Germinal center (tissue), 1 donor: ENCODE measurements at regions not wholly inside any gene's neighbourhood (a gene's known extent, or its start where the extent isn't known, plus 50 kb on each side); places are given as distances from the start of the nearest gene placed in this dataset.
"Not testable (repeated sequence)": the region's sequence is repeated elsewhere in the genome, so short reads cannot be mapped to it uniquely, and the experiment has no call there.

Source experiments
- DNase-seq: peaks from one replicate; pipeline ENCODE4 v3.0.0; 2012; ENCODE audit warnings: mixed read lengths, low spot score

- no peak for DNase-seq
These were observed 173.1 kb downstream of the ASB1 start for GRCh38 chr2:238599549-238600505.

- DNase-seq: no peak
These were observed 174.0 kb downstream of the ASB1 start for GRCh38 chr2:238600506-238601432.

- DNase-seq: no peak
These were observed 174.9 kb downstream of the ASB1 start for GRCh38 chr2:238601433-238602222.

DNA sequence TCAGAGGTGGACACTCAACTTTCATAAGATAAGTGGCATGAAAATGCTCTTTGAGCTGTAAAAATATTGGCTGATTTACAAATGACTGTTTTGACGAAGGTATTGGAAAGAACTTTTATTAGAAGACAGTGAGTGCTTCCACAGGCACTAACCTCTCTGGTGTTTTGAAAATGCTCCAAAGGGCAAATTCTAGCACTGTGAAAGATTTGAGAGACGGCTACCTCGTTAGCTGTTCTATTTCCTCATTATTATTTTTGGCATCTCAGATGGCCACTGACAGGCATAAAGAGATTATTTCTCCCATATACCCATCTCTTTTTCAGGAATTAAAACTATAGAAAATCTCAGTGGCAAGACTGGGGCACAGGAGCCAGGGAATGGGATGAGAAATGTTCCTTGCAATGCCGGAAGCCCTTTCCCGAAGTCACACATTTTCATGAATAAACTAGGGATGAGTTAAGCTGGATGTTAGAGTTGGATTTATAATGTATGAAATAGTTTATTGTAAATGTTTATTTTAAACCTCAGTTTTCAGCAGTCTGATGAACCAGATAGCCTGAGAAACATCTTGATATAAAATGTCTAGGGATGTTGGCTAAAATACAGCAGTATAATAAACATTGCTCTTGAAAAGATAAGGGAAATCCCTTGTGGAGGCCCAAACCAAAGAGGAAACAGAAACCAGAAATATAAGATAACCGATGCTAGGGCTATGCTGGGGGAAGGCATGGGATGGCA lies 175.7 kb downstream of the ASB1 start:
- no peak for DNase-seq

DNA sequence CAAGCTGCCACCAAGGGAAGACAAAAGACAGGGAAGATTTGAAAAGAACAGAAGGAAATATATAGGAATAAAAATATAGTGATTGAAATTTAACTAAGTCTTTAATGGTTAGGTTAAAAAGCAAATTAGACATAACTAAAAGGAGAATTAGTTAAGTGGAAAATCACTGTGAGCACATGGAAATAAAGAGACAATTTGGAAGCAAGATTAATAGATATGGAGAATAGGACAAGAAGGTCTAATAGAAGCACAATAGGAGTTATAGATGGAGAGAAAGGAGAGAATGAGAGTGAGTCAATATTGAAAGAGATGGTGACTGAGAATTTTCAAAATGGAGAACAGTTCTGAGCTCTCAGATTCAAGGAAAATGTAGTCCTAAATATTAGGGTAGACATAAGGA lies 176.9 kb downstream of the ASB1 start:
- no peak for DNase-seq

- DNase-seq: no peak
These were observed 179.6 kb downstream of the ASB1 start for GRCh38 chr2:238606311-238606710.

- DNase-seq: no peak
These were observed 186.9 kb downstream of the ASB1 start for GRCh38 chr2:238613610-238614009.

DNA sequence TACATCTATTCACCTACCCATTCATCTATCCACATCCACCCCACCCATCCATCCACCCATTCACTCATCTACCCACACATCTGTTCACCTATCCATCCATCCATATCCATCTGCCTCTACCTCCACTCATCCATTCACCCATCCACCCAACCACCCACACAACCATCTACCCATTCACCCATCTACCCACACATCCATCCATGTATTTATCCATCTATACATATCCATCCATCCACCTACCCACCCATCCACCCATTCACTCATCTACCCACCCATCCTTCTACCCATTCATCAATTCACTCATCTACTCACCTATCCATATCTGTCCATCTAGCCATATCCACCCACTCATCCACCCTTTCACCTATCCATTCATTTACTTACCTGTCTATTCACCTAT lies 187.6 kb downstream of the ASB1 start:
- no peak for DNase-seq

DNA sequence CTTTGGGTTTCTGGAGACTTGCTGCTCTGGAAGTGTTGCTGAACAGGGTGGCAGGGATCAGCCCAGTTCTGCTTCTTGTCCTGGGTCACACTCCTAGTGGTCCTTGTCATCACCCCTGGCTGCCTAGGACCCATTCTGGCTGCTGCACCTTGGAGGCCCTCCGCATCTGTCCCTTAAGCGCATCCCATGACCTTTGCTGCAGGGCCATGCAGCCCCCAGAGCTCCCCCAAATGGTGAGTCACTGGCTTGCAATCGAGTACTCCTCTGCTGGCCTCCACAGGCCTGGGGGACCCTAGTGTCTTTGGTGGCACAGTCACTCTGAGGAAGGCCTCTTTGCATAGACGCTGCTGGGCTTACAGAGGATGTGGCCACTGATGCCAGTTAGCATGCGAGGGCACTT lies 188.5 kb downstream of the ASB1 start:
- DNase-seq: no peak

GRCh38 chr2:238616681-238617080 lies 190.0 kb downstream of the ASB1 start:
- DNase-seq: no peak

- DNase-seq: not testable (repeated sequence)
These were observed 192.0 kb downstream of the ASB1 start for GRCh38 chr2:238618494-238619283.

DNA sequence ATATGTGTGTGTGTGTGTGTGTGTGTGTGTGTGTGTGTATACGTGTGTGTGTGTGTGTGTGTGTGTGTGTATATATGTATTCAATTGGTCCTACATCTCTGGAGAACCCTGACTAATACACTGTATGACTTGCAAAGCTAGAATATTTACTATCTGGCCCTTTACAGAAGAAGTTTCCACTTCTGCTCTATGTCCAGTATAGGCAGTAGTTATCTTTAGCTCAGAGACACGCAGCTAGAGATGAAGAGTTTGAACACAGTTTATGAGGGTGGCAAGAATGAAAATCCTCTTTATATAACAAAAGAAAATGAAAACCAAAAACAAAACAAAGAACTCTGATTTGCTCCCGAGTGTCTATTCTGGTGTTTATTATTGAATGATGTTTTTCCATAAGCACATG lies 201.2 kb downstream of the ASB1 start:
- no peak for DNase-seq

- no peak for DNase-seq
These were observed 202.3 kb downstream of the ASB1 start for GRCh38 chr2:238629064-238629463.

DNA sequence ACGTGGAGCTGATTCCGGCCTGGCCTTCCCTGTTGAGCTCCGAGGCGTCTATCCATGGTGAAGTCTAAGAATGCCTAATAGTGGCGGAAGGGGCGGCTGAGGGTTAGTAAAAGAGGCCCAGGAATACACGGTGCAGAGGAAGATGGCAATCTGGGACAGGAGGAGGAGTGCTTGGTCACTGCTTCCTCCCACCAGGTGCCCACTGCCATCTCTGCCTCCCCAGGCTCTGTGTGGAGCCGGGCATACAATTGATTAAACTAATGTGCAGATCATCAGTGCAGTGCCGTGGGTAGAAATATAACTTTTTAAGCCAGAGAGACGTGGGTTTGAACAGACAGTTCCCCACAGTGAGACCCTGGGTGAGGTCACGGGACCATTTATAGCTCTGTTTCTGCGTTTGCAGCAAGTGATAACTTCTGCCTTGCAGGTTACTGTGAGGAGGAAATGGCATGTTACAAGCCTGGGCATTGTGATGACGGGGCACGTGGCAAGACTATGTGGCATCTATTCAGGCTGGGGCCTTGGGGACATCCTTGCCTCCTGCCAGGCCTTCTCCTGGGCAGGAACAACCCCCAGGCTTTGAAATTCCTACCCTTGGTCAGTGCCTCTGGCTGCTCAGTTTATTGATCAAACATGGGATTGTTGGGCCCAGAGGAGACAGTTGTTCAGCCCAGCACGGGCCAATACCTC lies 204.9 kb downstream of the ASB1 start:
- DNase-seq: no peak

DNA sequence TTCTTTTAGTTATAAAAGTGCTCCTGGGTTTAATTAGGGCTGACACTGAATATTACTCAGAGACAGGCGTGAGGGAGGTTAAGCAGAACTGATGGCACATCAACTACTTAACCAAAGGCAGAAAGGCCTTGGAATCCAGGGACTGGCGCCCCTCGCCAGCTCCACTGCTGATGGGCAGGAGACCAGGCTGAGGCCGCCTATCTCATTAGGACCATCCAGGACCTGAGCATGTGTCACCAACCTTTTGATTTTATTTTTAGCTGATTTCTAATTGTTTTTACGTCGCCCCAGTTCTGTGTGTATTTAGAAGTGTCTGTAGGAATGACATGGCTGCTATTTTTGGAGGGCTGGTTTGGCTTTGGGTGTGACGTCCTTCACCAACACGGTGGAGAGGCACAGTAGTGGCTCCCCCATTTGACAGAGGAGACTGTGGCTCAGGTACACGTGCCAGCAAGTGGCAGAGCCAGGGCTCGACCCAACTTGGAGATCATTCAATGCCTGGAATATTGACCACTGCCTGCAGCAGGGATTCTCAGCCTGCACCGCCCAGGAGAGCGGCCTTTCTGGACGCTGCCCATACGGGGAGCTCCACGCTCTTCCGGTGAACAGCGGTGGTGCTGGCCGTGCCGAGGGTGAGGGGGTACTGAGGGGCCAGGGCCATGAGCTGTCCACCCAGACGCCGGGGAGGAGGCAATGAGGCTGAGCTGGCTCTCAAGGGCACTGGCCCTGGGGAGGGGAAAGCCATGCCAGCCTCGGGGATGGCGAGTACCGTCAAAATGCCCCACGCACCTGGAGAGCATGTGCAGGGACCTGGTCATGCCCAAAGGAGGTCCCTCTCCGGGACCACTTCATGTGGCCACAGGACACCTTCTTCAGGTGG lies 205.7 kb downstream of the ASB1 start:
- DNase-seq: no peak

DNA sequence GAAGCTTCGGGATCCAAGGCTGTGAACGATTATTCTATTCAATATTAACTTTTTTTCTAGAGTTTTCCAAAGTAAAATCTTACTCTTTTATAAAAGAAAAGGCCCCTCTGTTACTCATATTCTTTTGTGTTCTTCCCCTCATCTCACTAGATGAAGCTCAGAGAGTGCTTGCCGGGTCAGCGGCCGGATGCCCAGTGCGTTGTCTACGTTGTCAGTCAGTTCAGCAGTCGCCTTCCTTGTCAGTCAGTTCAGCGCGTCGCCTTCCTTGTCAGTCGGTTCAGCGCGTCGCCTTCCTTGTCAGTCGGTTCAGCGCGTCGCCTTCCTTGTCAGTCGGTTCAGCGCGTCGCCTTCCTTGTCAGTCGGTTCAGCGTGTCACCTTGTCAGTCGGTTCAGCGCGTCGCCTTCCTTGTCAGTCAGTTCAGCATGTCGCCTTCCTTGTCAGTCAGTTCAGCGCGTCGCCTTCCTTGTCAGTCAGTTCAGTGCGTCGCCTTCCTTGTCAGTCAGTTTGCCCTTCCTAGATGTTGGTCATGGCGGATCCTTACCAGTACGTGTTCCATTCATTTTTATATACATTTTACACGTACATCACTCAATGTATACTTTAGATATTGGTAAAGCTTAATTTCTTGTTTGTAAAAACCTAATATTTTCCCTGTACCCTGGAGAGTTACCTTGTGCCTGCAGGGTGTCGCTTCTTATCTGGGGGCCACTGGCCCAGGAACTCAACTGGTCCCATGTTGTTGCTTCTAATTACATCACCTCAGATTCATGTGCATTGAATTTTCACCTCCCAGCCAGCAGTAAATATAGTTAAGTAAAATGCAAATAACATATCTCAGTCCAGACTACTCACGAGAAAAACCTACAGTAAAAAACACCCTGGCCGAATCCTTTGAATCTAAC lies 206.9 kb downstream of the ASB1 start:
- DNase-seq: no peak

- no peak for DNase-seq
These were observed 208.1 kb downstream of the ASB1 start for GRCh38 chr2:238634701-238635357.
